ENCODE measurements at regions not wholly inside any gene's neighbourhood (a gene's known extent, or its start where the extent isn't known, plus 50 kb on each side); places are given as distances from the start of the nearest gene placed in this dataset.
"Not testable (repeated sequence)": the region's sequence is repeated elsewhere in the genome, so short reads cannot be mapped to it uniquely, and the experiment has no call there.

- Histone ChIP-seq H3K4me3 (no peak overlapping the region), H3K27me3 (peaks cover 0 to 25% (median 6%) of the 10 kb centered on the region in 7 donors), H3K36me3 (no peaks in the 10 kb centered on the region), H3K9me3 (peaks cover 0 to 4% (median 0%) of the 10 kb centered on the region in 11 donors), H3K4me1 (no peaks in the 10 kb centered on the region), H3K27ac (no peak overlapping the region)
- ATAC-seq (no peak), DNase-seq (no peak)
- TF ChIP-seq, protein P1, sequence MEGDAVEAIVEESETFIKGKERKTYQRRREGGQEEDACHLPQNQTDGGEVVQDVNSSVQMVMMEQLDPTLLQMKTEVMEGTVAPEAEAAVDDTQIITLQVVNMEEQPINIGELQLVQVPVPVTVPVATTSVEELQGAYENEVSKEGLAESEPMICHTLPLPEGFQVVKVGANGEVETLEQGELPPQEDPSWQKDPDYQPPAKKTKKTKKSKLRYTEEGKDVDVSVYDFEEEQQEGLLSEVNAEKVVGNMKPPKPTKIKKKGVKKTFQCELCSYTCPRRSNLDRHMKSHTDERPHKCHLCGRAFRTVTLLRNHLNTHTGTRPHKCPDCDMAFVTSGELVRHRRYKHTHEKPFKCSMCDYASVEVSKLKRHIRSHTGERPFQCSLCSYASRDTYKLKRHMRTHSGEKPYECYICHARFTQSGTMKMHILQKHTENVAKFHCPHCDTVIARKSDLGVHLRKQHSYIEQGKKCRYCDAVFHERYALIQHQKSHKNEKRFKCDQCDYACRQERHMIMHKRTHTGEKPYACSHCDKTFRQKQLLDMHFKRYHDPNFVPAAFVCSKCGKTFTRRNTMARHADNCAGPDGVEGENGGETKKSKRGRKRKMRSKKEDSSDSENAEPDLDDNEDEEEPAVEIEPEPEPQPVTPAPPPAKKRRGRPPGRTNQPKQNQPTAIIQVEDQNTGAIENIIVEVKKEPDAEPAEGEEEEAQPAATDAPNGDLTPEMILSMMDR (IDR thresholded peaks at IDR 0.05) = no peak
- 69 to 80% methylated on average over 4 of the region's 4 CpGs for WGBS, 2 donors
- intact Hi-C loops (cut with DNase I) = no loop called here
Observed at GRCh38 chr1:5680600-5680999, 311.6 kb downstream of the NPHP4 start.

DNA sequence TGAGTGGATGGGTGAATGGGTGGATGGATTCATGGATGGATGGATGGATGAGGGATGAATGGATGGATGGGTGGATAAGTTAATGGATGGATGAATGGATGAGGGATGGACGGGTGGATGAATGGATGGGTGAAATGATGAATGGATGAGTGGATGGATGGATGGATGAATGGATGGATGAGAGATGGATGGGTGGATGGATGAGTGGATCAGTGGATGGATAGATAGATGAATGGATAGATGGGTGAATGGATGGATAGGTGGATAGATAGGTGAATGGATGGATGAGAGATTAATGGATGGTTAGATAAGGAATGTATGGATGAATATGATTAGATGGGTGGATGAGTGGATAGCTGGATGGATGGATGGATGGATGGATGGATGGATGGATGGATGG is 313.5 kb downstream of the NPHP4 start:
- peaks cover 0 to 14% (median 2%) of the 10 kb centered on the region in 11 donors for H3K9me3 ChIP-seq
- no peak overlapping the region for H3K27ac ChIP-seq
- H3K4me1 ChIP-seq = no peaks in the 10 kb centered on the region
- no peak for DNase-seq
- no peak overlapping the region for H3K4me3 ChIP-seq
- intact Hi-C loops (cut with DNase I) = no loop called here
- ATAC-seq = no peak
- peaks cover 0 to 21% (median 6%) of the 10 kb centered on the region in 7 donors for H3K27me3 ChIP-seq
- H3K36me3 ChIP-seq = no peaks in the 10 kb centered on the region
- TF ChIP-seq, protein P1 (IDR thresholded peaks at IDR 0.05) = no peak
- 81 to 82% methylated on average over 1 of the region's 1 CpG for WGBS, 2 donors

GRCh38 chr1:5672355-5672754 is 319.9 kb downstream of the NPHP4 start:
- peaks cover 0 to 14% (median 2%) of the 10 kb centered on the region in 11 donors for H3K9me3 ChIP-seq
- DNase-seq; H3K4me3 ChIP-seq; H3K4me1 ChIP-seq; intact Hi-C loops (cut with DNase I); ATAC-seq; H3K36me3 ChIP-seq; H3K27ac ChIP-seq: not testable (repeated sequence)
- WGBS, 2 donors = 31 to 32% methylated on average over 5 of the region's 5 CpGs
- peaks cover 0 to 15% (median 0%) of the 10 kb centered on the region in 7 donors for H3K27me3 ChIP-seq

- WGBS, 2 donors = 48 to 56% methylated on average over 9 of the region's 9 CpGs
- H3K27me3 ChIP-seq = peaks cover 0 to 8% (median 0%) of the 10 kb centered on the region in 7 donors
- no peak overlapping the region for H3K4me3 ChIP-seq
- H3K27ac ChIP-seq = no peak overlapping the region
- peaks cover 0 to 14% (median 2%) of the 10 kb centered on the region in 11 donors for H3K9me3 ChIP-seq
- no peaks in the 10 kb centered on the region for H3K4me1 ChIP-seq
- TF ChIP-seq, protein P1 (IDR thresholded peaks at IDR 0.05) = no peak
- DNase-seq = no peak
- intact Hi-C loops (cut with DNase I) = no loop called here
- ATAC-seq = no peak
- no peaks in the 10 kb centered on the region for H3K36me3 ChIP-seq
Observed at GRCh38 chr1:5670590-5671350, 321.5 kb downstream of the NPHP4 start.

All from heart right ventricle (tissue), 16 donors.